ENCODE measurements at regions not wholly inside any gene's neighbourhood (a gene's known extent, or its start where the extent isn't known, plus 50 kb on each side); places are given as distances from the start of the nearest gene placed in this dataset.

DNA sequence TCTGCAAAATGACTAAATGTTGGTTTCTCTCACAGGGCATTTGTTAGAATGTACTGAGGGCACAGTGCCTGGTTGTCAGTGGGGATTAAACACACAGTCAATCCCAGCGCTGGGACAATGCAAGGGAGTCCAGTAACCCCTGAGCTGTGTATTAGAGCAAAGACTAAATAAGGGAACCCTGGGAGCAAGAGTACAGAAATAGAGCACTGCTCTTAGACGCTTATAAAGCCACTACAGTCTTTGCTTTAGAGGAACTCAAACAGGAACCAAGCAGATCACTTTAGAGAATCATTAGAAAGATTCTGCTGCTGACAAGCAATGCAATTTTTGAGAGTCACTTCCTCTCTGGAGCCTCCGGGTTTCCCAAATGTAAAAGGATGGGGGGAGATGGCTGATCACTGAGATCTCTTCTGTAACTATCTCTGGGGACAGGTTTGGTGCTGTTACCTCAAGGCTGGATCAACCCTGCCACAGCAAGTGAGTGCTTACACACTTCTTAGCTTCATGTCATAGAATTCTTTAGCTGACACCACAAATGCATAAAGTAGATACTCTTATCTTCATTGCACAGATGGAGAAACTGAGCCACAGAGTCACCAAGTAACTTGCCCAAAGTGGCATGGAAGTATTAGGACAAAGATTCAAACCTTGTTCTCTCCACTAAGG lies 137.8 kb upstream of the CPEB2 start:
- TF ChIP-seq, protein P1, sequence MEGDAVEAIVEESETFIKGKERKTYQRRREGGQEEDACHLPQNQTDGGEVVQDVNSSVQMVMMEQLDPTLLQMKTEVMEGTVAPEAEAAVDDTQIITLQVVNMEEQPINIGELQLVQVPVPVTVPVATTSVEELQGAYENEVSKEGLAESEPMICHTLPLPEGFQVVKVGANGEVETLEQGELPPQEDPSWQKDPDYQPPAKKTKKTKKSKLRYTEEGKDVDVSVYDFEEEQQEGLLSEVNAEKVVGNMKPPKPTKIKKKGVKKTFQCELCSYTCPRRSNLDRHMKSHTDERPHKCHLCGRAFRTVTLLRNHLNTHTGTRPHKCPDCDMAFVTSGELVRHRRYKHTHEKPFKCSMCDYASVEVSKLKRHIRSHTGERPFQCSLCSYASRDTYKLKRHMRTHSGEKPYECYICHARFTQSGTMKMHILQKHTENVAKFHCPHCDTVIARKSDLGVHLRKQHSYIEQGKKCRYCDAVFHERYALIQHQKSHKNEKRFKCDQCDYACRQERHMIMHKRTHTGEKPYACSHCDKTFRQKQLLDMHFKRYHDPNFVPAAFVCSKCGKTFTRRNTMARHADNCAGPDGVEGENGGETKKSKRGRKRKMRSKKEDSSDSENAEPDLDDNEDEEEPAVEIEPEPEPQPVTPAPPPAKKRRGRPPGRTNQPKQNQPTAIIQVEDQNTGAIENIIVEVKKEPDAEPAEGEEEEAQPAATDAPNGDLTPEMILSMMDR (IDR thresholded peaks at IDR 0.05) = no peak
- no peak for TF ChIP-seq EP300 (IDR thresholded peaks at IDR 0.05)

Measured in tibial nerve (tissue), 4 donors.